HEK293 (cell line): ENCODE measurements at regions not wholly inside any gene's neighbourhood (a gene's known extent, or its start where the extent isn't known, plus 50 kb on each side); places are given as distances from the start of the nearest gene placed in this dataset.

Experiments
- CTCF ChIA-PET: fragments of 350-600 bp; formaldehyde crosslinking; extraction: SDS; loops from one replicate; lab custom pipeline; 2021; ENCODE audit warnings: antibody characterized with exemption; lab: Yijun Ruan, JAX
- POLR2A ChIA-PET: fragments of 300-600 bp; formaldehyde crosslinking; extraction: SDS; loops from one replicate; lab custom pipeline; 2020; ENCODE audit warnings: antibody characterized with exemption, inconsistent platforms; lab: Yijun Ruan, JAX
- H3K27ac ChIP-seq: fragments of 200-500 bp; sonication (Bioruptor generic); 2 replicates; pipeline ENCODE4 v1.5.1; 2014; ENCODE audit warnings: low read depth, low read length, control low read depth, inconsistent platforms; ENCODE audit errors: extremely low read depth
- H3K36me3 ChIP-seq, 2 experiments: fragments of 200-500 bp in 1 of 2; sonication (Bioruptor generic) in 1 of 2; 1 replicate in 1 of 2; 2 replicates in 1 of 2; pipeline ENCODE4 v1.5.1; 2014 to 2017; ENCODE audit warnings: inconsistent platforms in 2 of 2, low read length in 2 of 2; ENCODE audit not compliant: control insufficient read depth in 2 of 2, insufficient read depth in 1 of 2
- H3K4me1 ChIP-seq: fragments of 200-500 bp; sonication (Bioruptor generic); 2 replicates; pipeline ENCODE4 v1.5.1; 2014; ENCODE audit warnings: mild to moderate bottlenecking, low read length, inconsistent platforms; ENCODE audit not compliant: control insufficient read depth, insufficient read depth
- H3K4me3 ChIP-seq: 2 replicates; pipeline ENCODE4 v1.5.1; 2011; ENCODE audit warnings: low read depth, mild to moderate bottlenecking, control low read depth, low read length, moderate library complexity
- H3K9me3 ChIP-seq: fragments of 200-500 bp; sonication (Bioruptor generic); 2 replicates; pipeline ENCODE4 v1.5.1; 2014; ENCODE audit warnings: low read depth, low read length, inconsistent platforms; ENCODE audit not compliant: control insufficient read depth, insufficient read depth
- ELK4 ChIP-seq: IDR thresholded peaks from 2 replicates; pipeline ENCODE4 v1.6.1; 2011; ENCODE audit warnings: mild to moderate bottlenecking, low read depth, low read length, borderline replicate concordance
- GLI4 ChIP-seq: fragments of 450-650 bp; formaldehyde crosslinking; IDR thresholded peaks from 2 replicates; pipeline ENCODE4 v1.5.1; 2016; ENCODE audit warnings: missing biosample characterization, missing genetic modification characterization
- HOXC10 ChIP-seq: sonication (generic); formaldehyde crosslinking; IDR thresholded peaks from 2 replicates; pipeline ENCODE4 v1.8.1; 2023; ENCODE audit warnings: mild to moderate bottlenecking, missing genetic modification reagents
- KLF17 ChIP-seq: fragments of 450-650 bp; formaldehyde crosslinking; IDR thresholded peaks from 2 replicates; pipeline ENCODE4 v1.5.1; 2016; ENCODE audit warnings: missing biosample characterization, missing genetic modification characterization
- PATZ1 ChIP-seq: fragments of 450-650 bp; formaldehyde crosslinking; IDR thresholded peaks from 2 replicates; pipeline ENCODE4 v1.5.1; 2016; ENCODE audit warnings: missing biosample characterization, missing genetic modification characterization
- PRDM10 ChIP-seq: fragments of 450-650 bp; formaldehyde crosslinking; IDR thresholded peaks from 2 replicates; pipeline ENCODE4 v1.5.1; 2016; ENCODE audit warnings: missing biosample characterization, missing genetic modification characterization
- SCRT2 ChIP-seq: fragments of 450-650 bp; formaldehyde crosslinking; IDR thresholded peaks from 2 replicates; pipeline ENCODE4 v1.5.1; 2016; ENCODE audit warnings: missing biosample characterization, missing genetic modification characterization
- ZBTB21 ChIP-seq: fragments of 450-650 bp; formaldehyde crosslinking; IDR thresholded peaks from 2 replicates; pipeline ENCODE4 v1.5.1; 2017; ENCODE audit warnings: missing biosample characterization, missing genetic modification characterization
- ZBTB48 ChIP-seq: fragments of 450-650 bp; formaldehyde crosslinking; IDR thresholded peaks from 2 replicates; pipeline ENCODE4 v1.5.1; 2016; ENCODE audit warnings: missing biosample characterization, missing genetic modification characterization
- ZBTB49 ChIP-seq: fragments of 450-650 bp; formaldehyde crosslinking; IDR thresholded peaks from 2 replicates; pipeline ENCODE4 v1.5.1; 2016; ENCODE audit warnings: missing biosample characterization, missing genetic modification characterization, low read depth
- ZFP41 ChIP-seq: fragments of 450-650 bp; formaldehyde crosslinking; IDR thresholded peaks from 2 replicates; pipeline ENCODE4 v1.5.1; 2016; ENCODE audit warnings: missing biosample characterization, missing genetic modification characterization, borderline replicate concordance
- ZNF175 ChIP-seq: fragments of 450-650 bp; formaldehyde crosslinking; IDR thresholded peaks from 2 replicates; pipeline ENCODE4 v1.5.1; 2016; ENCODE audit warnings: missing biosample characterization, missing genetic modification characterization
- ZNF23 ChIP-seq: fragments of 450-650 bp; formaldehyde crosslinking; IDR thresholded peaks from 2 replicates; pipeline ENCODE4 v1.5.1; 2016; ENCODE audit warnings: missing biosample characterization, missing genetic modification characterization, borderline replicate concordance
- ZNF266 ChIP-seq: fragments of 450-650 bp; formaldehyde crosslinking; IDR thresholded peaks from 2 replicates; pipeline ENCODE4 v1.5.1; 2016; ENCODE audit warnings: missing biosample characterization, missing genetic modification characterization, low read depth
- ZNF292 ChIP-seq: fragments of 450-650 bp; formaldehyde crosslinking; IDR thresholded peaks from 2 replicates; pipeline ENCODE4 v1.5.1; 2016; ENCODE audit warnings: low read depth, missing biosample characterization, missing genetic modification characterization, borderline replicate concordance
- ZNF354C ChIP-seq: fragments of 450-650 bp; formaldehyde crosslinking; IDR thresholded peaks from 2 replicates; pipeline ENCODE4 v1.5.1; 2016; ENCODE audit warnings: missing biosample characterization, missing genetic modification characterization, low read depth, borderline replicate concordance
- ZNF416 ChIP-seq: fragments of 450-650 bp; formaldehyde crosslinking; IDR thresholded peaks from 2 replicates; pipeline ENCODE4 v1.5.1; 2016; ENCODE audit warnings: missing biosample characterization, missing genetic modification characterization
- ZNF561 ChIP-seq: fragments of 450-650 bp; IDR thresholded peaks from 2 replicates; pipeline ENCODE4 v1.5.1; 2018; ENCODE audit warnings: missing biosample characterization, missing genetic modification characterization, borderline replicate concordance
- ZNF600 ChIP-seq: fragments of 450-650 bp; formaldehyde crosslinking; IDR thresholded peaks from 2 replicates; pipeline ENCODE4 v1.5.1; 2016; ENCODE audit warnings: missing biosample characterization, missing genetic modification characterization
- ZNF626 ChIP-seq: fragments of 450-650 bp; sonication (Bioruptor Pico); formaldehyde crosslinking; IDR thresholded peaks from 2 replicates; pipeline ENCODE4 v1.5.1; 2018; ENCODE audit warnings: missing biosample characterization, missing genetic modification characterization, inconsistent platforms
- ZNF837 ChIP-seq: fragments of 450-650 bp; formaldehyde crosslinking; IDR thresholded peaks from 2 replicates; pipeline ENCODE4 v1.5.1; 2016; ENCODE audit warnings: missing biosample characterization, missing genetic modification characterization
- ZSCAN18 ChIP-seq: fragments of 450-650 bp; formaldehyde crosslinking; IDR thresholded peaks from 2 replicates; pipeline ENCODE4 v1.5.1; 2016; ENCODE audit warnings: missing biosample characterization, missing genetic modification characterization
- ZSCAN23 ChIP-seq: fragments of 450-650 bp; formaldehyde crosslinking; IDR thresholded peaks from 2 replicates; pipeline ENCODE4 v1.5.1; 2016; ENCODE audit warnings: missing biosample characterization, missing genetic modification characterization

GRCh38 chr13:64154514-64154913 lies 2738.9 kb upstream of the PCDH20 start:
- H3K27ac ChIP-seq = no peak overlapping the region
- H3K36me3 ChIP-seq = no peaks in the 10 kb centered on the region
- CTCF ChIA-PET = interaction anchor here (0.6 kb wide), 1 partner anchor 199 kb away, joined by 3 read pairs; no protein-coding TSS in a partner anchor
- H3K9me3 ChIP-seq = no peaks in the 10 kb centered on the region
- POLR2A ChIA-PET = no interaction called here
- TF ChIP-seq ZNF266 (tag by site-specific recombination) (no peak), ZNF561 (tag by site-specific recombination) (no peak), ZNF600 (tag by site-specific recombination) (no peak), ZFP41 (tag by site-specific recombination) (no peak), ZNF354C (tag by site-specific recombination) (no peak), PRDM10 (no peak), ZBTB48 (tag by site-specific recombination) (no peak), ZBTB21 (tag by site-specific recombination) (no peak), SCRT2 (no peak), KLF17 (tag by site-specific recombination) (no peak)
- H3K4me1 ChIP-seq = no peaks in the 10 kb centered on the region
- H3K4me3 ChIP-seq = no peak overlapping the region

GRCh38 chr13:64130600-64130999 lies 2715.0 kb upstream of the PCDH20 start:
- no peaks in the 10 kb centered on the region for H3K9me3 ChIP-seq
- no peaks in the 10 kb centered on the region for H3K4me1 ChIP-seq
- CTCF ChIA-PET = no interaction called here
- no peaks in the 10 kb centered on the region for H3K36me3 ChIP-seq
- no peak overlapping the region for H3K27ac ChIP-seq
- POLR2A ChIA-PET = no interaction called here
- H3K4me3 ChIP-seq = no peak overlapping the region
- no peak for TF ChIP-seq ZBTB49 (tag by site-specific recombination)
- TF ChIP-seq ZNF626 = no peak
- TF ChIP-seq PATZ1 (tag by site-specific recombination) = no peak
- no peak for TF ChIP-seq ZNF292 (tag by site-specific recombination)
- no peak for TF ChIP-seq ZNF175
- TF ChIP-seq ZNF837 = no peak
- TF ChIP-seq ZNF416 (tag by site-specific recombination) = no peak
- no peak for TF ChIP-seq GLI4 (tag by site-specific recombination)
- TF ChIP-seq ELK4 = no peak
- no peak for TF ChIP-seq ZNF23 (tag by site-specific recombination)
- no peak for TF ChIP-seq ZSCAN18 (tag by site-specific recombination)
- TF ChIP-seq SCRT2 = no peak
- no peak for TF ChIP-seq ZSCAN23 (tag by site-specific recombination)
- TF ChIP-seq HOXC10 (CRISPR knock-in tag) = no peak
- no peak for TF ChIP-seq ZNF600 (tag by site-specific recombination)
